ENCODE measurements at regions not wholly inside any gene's neighbourhood (a gene's known extent, or its start where the extent isn't known, plus 50 kb on each side); places are given as distances from the start of the nearest gene placed in this dataset.

- TF ChIP-seq SMAD4 (CRISPR knock-in tag; IDR thresholded peaks at IDR 0.05), result no peak
- TF ChIP-seq TEAD4 (CRISPR knock-in tag; IDR thresholded peaks at IDR 0.05), result no peak
- TF ChIP-seq FOXJ3 (CRISPR knock-in tag; IDR thresholded peaks at IDR 0.05; ENCODE audit: borderline replicate concordance), result no peak
- no peak for TF ChIP-seq FOXP4 (CRISPR knock-in tag; IDR thresholded peaks at IDR 0.05)
These were observed 136.6 kb downstream of the COPRS start for GRCh38 chr17:31722251-31723056.

Measured in WTC11 (cell line).